ENCODE measurements at regions not wholly inside any gene's neighbourhood (a gene's known extent, or its start where the extent isn't known, plus 50 kb on each side); places are given as distances from the start of the nearest gene placed in this dataset.
A peak's percentile ranks its signal among the peaks of the same experiment; 100 is the strongest.

GRCh38 chr6:82040405-82041221 is 206.9 kb downstream of the IBTK start:
- Histone ChIP-seq H4K20me1 (replicated peaks; ENCODE audit: control insufficient read depth, extremely low read depth, insufficient read depth, low read length) (no peaks in the 10 kb centered on the region), H3K4me2 (ENCODE audit: insufficient read depth, low read length) (no peak overlapping the region), H3K9me3 (replicated peaks; ENCODE audit: control insufficient read depth, insufficient read depth, low read length) (no peaks in the 10 kb centered on the region), H3K79me2 (ENCODE audit: control insufficient read depth, insufficient read depth, low read length) (no peaks in the 10 kb centered on the region), H2AFZ (ENCODE audit: low read depth, low read length) (peak overlapping the region; percentile 94), H3K36me3 (ENCODE audit: control insufficient read depth in 2 of 2, extremely low read depth in 1 of 2, insufficient read depth in 2 of 2, low read length in 2 of 2) (no peaks in the 10 kb centered on the region), H3K9ac (replicated peaks; ENCODE audit: extremely low read depth, insufficient read depth, low read length) (no peak overlapping the region), H3K27ac (ENCODE audit: insufficient read depth, low read depth, low read length) (no peak overlapping the region), H3K4me1 (ENCODE audit: control insufficient read depth, extremely low read depth, insufficient read depth, low read length) (peaks cover 9% of the 10 kb centered on the region), H3K27me3 (ENCODE audit: control insufficient read depth in 2 of 2, insufficient read depth in 2 of 2, low read length in 2 of 2) (no peaks in the 10 kb centered on the region), H3K4me3 (replicated peaks in 1 of 3; ENCODE audit: insufficient read depth in 1 of 3, low read depth in 1 of 3, low read length in 3 of 3) (no peak overlapping the region), H3K9me1 (replicated peaks; ENCODE audit: control insufficient read depth, extremely low read depth, insufficient read depth, low read length) (no peaks in the 10 kb centered on the region)
- CTCF ChIA-PET: interaction anchor here (0.5 to 2.2 kb wide), 58 partner anchors 9 to 1908 kb away, joined by 3 to 30 read pairs (median 4); partner anchors contain the start of gene TENT5A
- dilution Hi-C loops (cut with MboI; ENCODE audit: extremely low pct_ligation_motif_present, low sequenced_read_pairs): no loop called here
- BruUV-seq (replicated peaks): no TSS peak
- intact Hi-C loops (cut with micrococcal nuclease): loop anchor here (1.0 to 10.0 kb wide), 5 partner anchors 34 to 1306 kb away; partner anchors contain the start of gene TENT5A
- POLR2A ChIA-PET: no interaction called here
- TF ChIP-seq MYC (IDR thresholded peaks at IDR 0.05; ENCODE audit: low read depth, low read length) (no peak), CTCF (IDR thresholded peaks at IDR 0.05; ENCODE audit: extremely low read depth in 1 of 2, insufficient read depth in 1 of 2, low read depth in 1 of 2, low read length in 2 of 2) (peak; percentile 73 to 76)
- DNase-seq (ENCODE audit: low read depth, low spot score) (peak; percentile 72), FAIRE-seq (peak; percentile 72)

- Histone ChIP-seq H3K4me2 (ENCODE audit: insufficient read depth, low read length) (no peak overlapping the region), H3K27me3 (ENCODE audit: control insufficient read depth in 2 of 2, insufficient read depth in 2 of 2, low read length in 2 of 2) (no peaks in the 10 kb centered on the region), H3K4me3 (replicated peaks in 1 of 3; ENCODE audit: insufficient read depth in 1 of 3, low read depth in 1 of 3, low read length in 3 of 3) (no peak overlapping the region), H3K9ac (replicated peaks; ENCODE audit: extremely low read depth, insufficient read depth, low read length) (no peak overlapping the region), H3K27ac (ENCODE audit: insufficient read depth, low read depth, low read length) (no peak overlapping the region), H3K9me3 (replicated peaks; ENCODE audit: control insufficient read depth, insufficient read depth, low read length) (no peaks in the 10 kb centered on the region), H3K79me2 (ENCODE audit: control insufficient read depth, insufficient read depth, low read length) (no peaks in the 10 kb centered on the region), H4K20me1 (replicated peaks; ENCODE audit: control insufficient read depth, extremely low read depth, insufficient read depth, low read length) (no peaks in the 10 kb centered on the region), H3K36me3 (ENCODE audit: control insufficient read depth in 2 of 2, extremely low read depth in 1 of 2, insufficient read depth in 2 of 2, low read length in 2 of 2) (no peaks in the 10 kb centered on the region), H2AFZ (ENCODE audit: low read depth, low read length) (no peak overlapping the region), H3K9me1 (replicated peaks; ENCODE audit: control insufficient read depth, extremely low read depth, insufficient read depth, low read length) (no peaks in the 10 kb centered on the region), H3K4me1 (ENCODE audit: control insufficient read depth, extremely low read depth, insufficient read depth, low read length) (peaks cover 9% of the 10 kb centered on the region)
- dilution Hi-C loops (cut with MboI; ENCODE audit: extremely low pct_ligation_motif_present, low sequenced_read_pairs): no loop called here
- DNase-seq (ENCODE audit: low read depth, low spot score): no peak
- no peak for FAIRE-seq
- POLR2A ChIA-PET: no interaction called here
- no TSS peak for BruUV-seq (replicated peaks)
- TF ChIP-seq MYC (IDR thresholded peaks at IDR 0.05; ENCODE audit: low read depth, low read length) (no peak), POLR2A (IDR thresholded peaks at IDR 0.05; ENCODE audit: low read depth, low read length) (no peak), CTCF (IDR thresholded peaks at IDR 0.05; ENCODE audit: extremely low read depth in 1 of 2, insufficient read depth in 1 of 2, low read depth in 1 of 2, low read length in 2 of 2) (no peak), POLR2AphosphoS5 (IDR thresholded peaks at IDR 0.05; ENCODE audit: insufficient read depth, low read depth, low read length) (no peak), JUN (IDR thresholded peaks at IDR 0.05; ENCODE audit: borderline replicate concordance, insufficient read depth, insufficient read length, low read depth) (no peak), MAX (IDR thresholded peaks at IDR 0.05; ENCODE audit: insufficient read depth, insufficient read length) (no peak)
- CTCF ChIA-PET: interaction anchor here (0.6 to 1.6 kb wide), 4 partner anchors 32 to 304 kb away, joined by 3 to 9 read pairs (median 4); no protein-coding TSS in a partner anchor
- intact Hi-C loops (cut with micrococcal nuclease): no loop called here
Observed at GRCh38 chr6:82038631-82039030, 208.9 kb downstream of the IBTK start.

Measured in endothelial cell of umbilical vein (primary cell).